Chondrocyte (in vitro differentiated cells): ENCODE measurements at regions not wholly inside any gene's neighbourhood (a gene's known extent, or its start where the extent isn't known, plus 50 kb on each side); places are given as distances from the start of the nearest gene placed in this dataset.
"Not testable (repeated sequence)": the region's sequence is repeated elsewhere in the genome, so short reads cannot be mapped to it uniquely, and the experiment has no call there.

Source experiments
- DNase-seq: peaks from one replicate; pipeline ENCODE4 v3.0.0; 2021; ENCODE audit warnings: mixed read lengths, low spot score
- H3K27ac Mint-ChIP-seq: one replicate; pipeline ENCODE4 v1.8.0; 2021; ENCODE audit warnings: mild to moderate bottlenecking, moderate library complexity, mixed read lengths; ENCODE audit not compliant: unreplicated experiment
- H3K27me3 Mint-ChIP-seq: 2 replicates; pipeline ENCODE4 v1.8.0; 2021; ENCODE audit warnings: low read depth, mixed read lengths
- H3K36me3 Mint-ChIP-seq: 2 replicates; pipeline ENCODE4 v1.8.0; 2021; ENCODE audit warnings: low read depth, mixed read lengths
- H3K4me1 Mint-ChIP-seq: 2 replicates; pipeline ENCODE4 v1.8.0; 2021; ENCODE audit warnings: low read depth, mild to moderate bottlenecking, mixed read lengths
- H3K4me3 Mint-ChIP-seq: one replicate; pipeline ENCODE4 v1.8.0; 2021; ENCODE audit warnings: mild to moderate bottlenecking, moderate library complexity, mixed read lengths; ENCODE audit not compliant: unreplicated experiment
- H3K9me3 Mint-ChIP-seq: 2 replicates; pipeline ENCODE4 v1.8.0; 2021; ENCODE audit warnings: low read depth, mixed read lengths
- CTCF ChIP-seq: fragments of 200-600 bp; sonication (generic); IDR thresholded peaks from 2 replicates; pipeline ENCODE4 v1.5.0; 2021; ENCODE audit warnings: antibody characterized with exemption, mild to moderate bottlenecking, moderate library complexity

- Mint-ChIP-seq H3K4me1 (no peaks in the 10 kb centered on the region), H3K27me3 (peaks cover 1% of the 10 kb centered on the region), H3K36me3 (no peaks in the 10 kb centered on the region), H3K9me3 (no peaks in the 10 kb centered on the region), H3K4me3 (no peak overlapping the region), H3K27ac (no peak overlapping the region)
- TF ChIP-seq CTCF, result no peak
- no peak for DNase-seq
These were observed 617.5 kb downstream of the JRKL start for GRCh38 chr11:97007283-97007682.

- Mint-ChIP-seq H3K36me3 (no peaks in the 10 kb centered on the region), H3K27ac (no peak overlapping the region), H3K9me3 (no peaks in the 10 kb centered on the region), H3K4me3 (no peak overlapping the region), H3K27me3 (peaks cover 1% of the 10 kb centered on the region), H3K4me1 (no peaks in the 10 kb centered on the region)
- TF ChIP-seq CTCF, result no peak
- no peak for DNase-seq
These were observed 619.8 kb downstream of the JRKL start for GRCh38 chr11:97009613-97010012.

- not testable (repeated sequence) for H3K27me3 Mint-ChIP-seq, DNase-seq
These were observed 621.2 kb downstream of the JRKL start for GRCh38 chr11:97010997-97011396.

GRCh38 chr11:97015327-97015726, 625.5 kb downstream of the JRKL start:
- H3K4me3 Mint-ChIP-seq, result no peak overlapping the region
- H3K27me3 Mint-ChIP-seq, result peaks cover 4% of the 10 kb centered on the region
- no peak for DNase-seq
- no peaks in the 10 kb centered on the region for H3K9me3 Mint-ChIP-seq
- H3K27ac Mint-ChIP-seq, result no peak overlapping the region
- H3K36me3 Mint-ChIP-seq, result no peaks in the 10 kb centered on the region
- TF ChIP-seq CTCF, result no peak
- no peaks in the 10 kb centered on the region for H3K4me1 Mint-ChIP-seq

More at GRCh38 chr11:97010997-97011396, 621.2 kb downstream of the JRKL start:
- not testable (repeated sequence) for H3K27ac Mint-ChIP-seq, H3K36me3 Mint-ChIP-seq, H3K4me3 Mint-ChIP-seq, H3K9me3 Mint-ChIP-seq, H3K4me1 Mint-ChIP-seq

GRCh38 chr11:97019305-97019704, 629.5 kb downstream of the JRKL start:
- H3K36me3 Mint-ChIP-seq, result no peaks in the 10 kb centered on the region
- H3K4me3 Mint-ChIP-seq, result no peak overlapping the region
- DNase-seq, result no peak
- peaks cover 4% of the 10 kb centered on the region for H3K27me3 Mint-ChIP-seq
- no peak for TF ChIP-seq CTCF
- H3K9me3 Mint-ChIP-seq, result peaks cover 4% of the 10 kb centered on the region
- no peaks in the 10 kb centered on the region for H3K4me1 Mint-ChIP-seq
- H3K27ac Mint-ChIP-seq, result no peak overlapping the region

GRCh38 chr11:97019754-97020153, 629.9 kb downstream of the JRKL start:
- Mint-ChIP-seq H3K9me3 (peaks cover 4% of the 10 kb centered on the region), H3K27me3 (peaks cover 4% of the 10 kb centered on the region), H3K27ac (no peak overlapping the region), H3K4me3 (no peak overlapping the region), H3K4me1 (no peaks in the 10 kb centered on the region), H3K36me3 (no peaks in the 10 kb centered on the region)
- no peak for DNase-seq
- TF ChIP-seq CTCF, result no peak
